H1 (cell line): ENCODE measurements at regions not wholly inside any gene's neighbourhood (a gene's known extent, or its start where the extent isn't known, plus 50 kb on each side); places are given as distances from the start of the nearest gene placed in this dataset.

Source experiments
- ATF2 ChIP-seq: IDR thresholded peaks from 2 replicates; pipeline ENCODE4 v1.6.1; 2012; ENCODE audit warnings: low read length, inconsistent platforms
- TBP ChIP-seq: IDR thresholded peaks from 2 replicates; pipeline ENCODE4 v1.6.1; 2011; ENCODE audit warnings: low read depth, low read length, improper control_type of control experiment

DNA sequence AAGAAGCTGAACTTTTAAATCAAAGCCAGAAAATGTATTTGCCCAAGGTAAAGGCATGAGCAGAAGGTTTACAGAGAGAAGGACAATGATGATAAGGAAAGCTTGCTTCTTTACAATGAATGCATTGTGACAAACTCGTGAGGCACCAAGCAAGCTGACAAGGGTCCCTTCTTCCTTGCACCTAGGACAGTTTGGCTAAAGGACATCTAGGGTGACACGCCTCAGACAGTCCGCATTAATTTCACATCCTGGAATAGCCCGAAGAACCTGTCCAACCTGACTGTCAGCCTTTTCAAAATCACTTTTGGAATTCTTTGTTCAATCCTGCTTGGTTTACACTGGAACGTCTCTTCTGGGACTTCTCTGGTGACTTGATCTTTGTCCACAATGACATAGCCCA is 146.4 kb upstream of the MAP3K1 start (continued):
- TF ChIP-seq ATF2 (no peak), TBP (no peak)
